A673 (cell line): ENCODE measurements at regions not wholly inside any gene's neighbourhood (a gene's known extent, or its start where the extent isn't known, plus 50 kb on each side); places are given as distances from the start of the nearest gene placed in this dataset.
"Not testable (repeated sequence)": the region's sequence is repeated elsewhere in the genome, so short reads cannot be mapped to it uniquely, and the experiment has no call there.

Experiments
- BruUV-seq: library from RNA; stranded (reverse); fragments of 400-500 nt; replicated peaks from 2 replicates; lab custom pipeline; 2021; lab: Mats Ljungman, UMichigan
- CTCF ChIA-PET: fragments of 300-600 bp; sonication (Branson Sonifier 250); formaldehyde crosslinking; loops from one replicate; lab custom pipeline; 2022; ENCODE audit warnings: antibody characterized with exemption; lab: Charles Lee
- POLR2A ChIA-PET: fragments of 300-600 bp; sonication (Branson Sonifier 250); formaldehyde crosslinking; loops from one replicate; lab custom pipeline; 2022; ENCODE audit warnings: antibody characterized with exemption; ENCODE audit not compliant: low non-redundant PET; lab: Charles Lee
- DNase-seq: peaks from one replicate; pipeline ENCODE4 v3.0.0-alpha.2; 2015; ENCODE audit warnings: low spot score
- H3K27ac ChIP-seq: fragments of 200-600 bp; sonication (generic); 2 replicates; pipeline ENCODE4 v1.5.1; 2016; ENCODE audit warnings: mixed run types, low read depth, mild to moderate bottlenecking, mixed read lengths, antibody characterized with exemption, low read length; ENCODE audit not compliant: poor library complexity, severe bottlenecking
- H3K27me3 ChIP-seq: fragments of 200-600 bp; sonication (generic); replicated peaks from 2 replicates; pipeline ENCODE4 v1.6.1; 2017; ENCODE audit warnings: mixed run types, low read depth, mild to moderate bottlenecking, mixed read lengths, antibody characterized with exemption, low read length; ENCODE audit not compliant: insufficient read depth, poor library complexity
- H3K36me3 ChIP-seq: fragments of 200-600 bp; sonication (generic); 2 replicates; pipeline ENCODE4 v1.6.1; 2016; ENCODE audit warnings: mixed run types, mild to moderate bottlenecking, mixed read lengths, antibody characterized with exemption, low read length; ENCODE audit not compliant: insufficient read depth, poor library complexity, severe bottlenecking
- H3K4me1 ChIP-seq: fragments of 200-600 bp; sonication (generic); 2 replicates; pipeline ENCODE4 v1.6.1; 2017; ENCODE audit warnings: mixed run types, mild to moderate bottlenecking, mixed read lengths, antibody characterized with exemption, low read length; ENCODE audit not compliant: insufficient read depth, poor library complexity, severe bottlenecking
- H3K4me3 ChIP-seq: fragments of 200-600 bp; sonication (generic); 2 replicates; pipeline ENCODE4 v1.5.1; 2016; ENCODE audit warnings: low read depth, mixed run types, mild to moderate bottlenecking, mixed read lengths, low read length; ENCODE audit not compliant: poor library complexity, severe bottlenecking
- H3K9me3 ChIP-seq: fragments of 200-600 bp; sonication (generic); 2 replicates; pipeline ENCODE4 v1.6.1; 2016; ENCODE audit warnings: mixed run types, low read depth, mild to moderate bottlenecking, mixed read lengths, antibody characterized with exemption, low read length; ENCODE audit not compliant: poor library complexity, severe bottlenecking
- CTCF ChIP-seq: fragments of 300-800, 200-600 bp; sonication (generic); conservative IDR thresholded peaks from 2 replicates; pipeline ENCODE4 v1.5.1; 2017; ENCODE audit warnings: low read depth, mild to moderate bottlenecking, antibody characterized with exemption, low read length, moderate library complexity, mixed read lengths
- EZH2 ChIP-seq: fragments of 200-600 bp; sonication (generic); IDR thresholded peaks from 2 replicates; pipeline ENCODE4 v1.6.1; 2017; ENCODE audit warnings: borderline replicate concordance, low read depth, mild to moderate bottlenecking, mixed read lengths, antibody characterized with exemption, low read length; ENCODE audit not compliant: poor library complexity, severe bottlenecking
- intact Hi-C: fragments of 100-400 bp; cut with micrococcal nuclease; formaldehyde crosslinking; loops from one replicate; pipeline ENCODE4 v1.10.0; 2022; ENCODE audit not compliant: unreplicated experiment

GRCh38 chr18:34329840-34330239, 105.1 kb upstream of the NOL4 start:
- no peak overlapping the region for H3K27ac ChIP-seq
- no TSS peak for BruUV-seq
- no peaks in the 10 kb centered on the region for H3K9me3 ChIP-seq
- intact Hi-C loops = loop anchor here (10.0 kb wide), 1 partner anchor 455 kb away; no protein-coding TSS in a partner anchor
- no peak overlapping the region for H3K4me3 ChIP-seq
- TF ChIP-seq EZH2 (no peak), CTCF (no peak)
- H3K36me3 ChIP-seq = no peaks in the 10 kb centered on the region
- POLR2A ChIA-PET = no interaction called here
- CTCF ChIA-PET = no interaction called here
- no peaks in the 10 kb centered on the region for H3K27me3 ChIP-seq
- no peak for DNase-seq
- peaks cover 8% of the 10 kb centered on the region for H3K4me1 ChIP-seq

GRCh38 chr18:34330308-34330707, 105.6 kb upstream of the NOL4 start:
- ChIA-PET CTCF (interaction anchor here (0.6 kb wide), 1 partner anchor 529 kb away, joined by 4 read pairs; no protein-coding TSS in a partner anchor), POLR2A (no interaction called here)
- Histone ChIP-seq H3K27me3 (no peaks in the 10 kb centered on the region), H3K27ac (no peak overlapping the region), H3K36me3 (no peaks in the 10 kb centered on the region), H3K4me1 (peaks cover 8% of the 10 kb centered on the region), H3K4me3 (no peak overlapping the region), H3K9me3 (no peaks in the 10 kb centered on the region)
- peak; percentile 71 for DNase-seq
- TF ChIP-seq EZH2 (no peak), CTCF (no peak)
- BruUV-seq = no TSS peak
- intact Hi-C loops = no loop called here

- H3K36me3 ChIP-seq, H3K9me3 ChIP-seq, BruUV-seq, H3K4me1 ChIP-seq, H3K4me3 ChIP-seq, POLR2A ChIA-PET, DNase-seq, H3K27ac ChIP-seq, H3K27me3 ChIP-seq, intact Hi-C loops: not testable (repeated sequence)
- CTCF ChIA-PET = interaction anchor here (0.6 kb wide), 1 partner anchor 529 kb away, joined by 4 read pairs; no protein-coding TSS in a partner anchor
Measured at GRCh38 chr18:34330907-34331306, 106.2 kb upstream of the NOL4 start.

GRCh38 chr18:34331343-34331742, 106.6 kb upstream of the NOL4 start:
- H3K27me3 ChIP-seq, CTCF ChIA-PET, BruUV-seq, H3K36me3 ChIP-seq, DNase-seq, H3K4me1 ChIP-seq, intact Hi-C loops, POLR2A ChIA-PET, H3K9me3 ChIP-seq, H3K27ac ChIP-seq, H3K4me3 ChIP-seq: not testable (repeated sequence)
